A673 (cell line): ENCODE measurements at regions not wholly inside any gene's neighbourhood (a gene's known extent, or its start where the extent isn't known, plus 50 kb on each side); places are given as distances from the start of the nearest gene placed in this dataset.

Experiments used
- CTCF ChIP-seq: fragments of 300-800, 200-600 bp; sonication (generic); conservative IDR thresholded peaks from 2 replicates; pipeline ENCODE4 v1.5.1; 2017; ENCODE audit warnings: low read depth, mild to moderate bottlenecking, antibody characterized with exemption, low read length, moderate library complexity, mixed read lengths
- EZH2 ChIP-seq: fragments of 200-600 bp; sonication (generic); IDR thresholded peaks from 2 replicates; pipeline ENCODE4 v1.6.1; 2017; ENCODE audit warnings: borderline replicate concordance, low read depth, mild to moderate bottlenecking, mixed read lengths, antibody characterized with exemption, low read length; ENCODE audit not compliant: poor library complexity, severe bottlenecking

- TF ChIP-seq EZH2 (no peak), CTCF (no peak)
Measured at GRCh38 chr4:111046811-111047210, 423.9 kb upstream of the PITX2 start.
